GM23248 (cell line): ENCODE measurements at regions not wholly inside any gene's neighbourhood (a gene's known extent, or its start where the extent isn't known, plus 50 kb on each side); places are given as distances from the start of the nearest gene placed in this dataset.

Experiments used
- DNase-seq: peaks from one replicate; pipeline ENCODE4 v3.0.0-alpha.2; 2015
- H2AFZ ChIP-seq: fragments of 200-600 bp; sonication (generic); 2 replicates; pipeline ENCODE4 v1.6.1; 2016; ENCODE audit warnings: antibody characterized with exemption
- H3F3A ChIP-seq: fragments of 200-600 bp; sonication (generic); 2 replicates; pipeline ENCODE4 v1.6.1; 2016; ENCODE audit warnings: mild to moderate bottlenecking, antibody characterized with exemption, mixed run types; ENCODE audit not compliant: insufficient read depth
- H3K27ac ChIP-seq: fragments of 200-600 bp; sonication (generic); 2 replicates; pipeline ENCODE4 v1.5.1; 2016; ENCODE audit warnings: mild to moderate bottlenecking
- H3K27me3 ChIP-seq: fragments of 200-600 bp; sonication (generic); replicated peaks from 2 replicates; pipeline ENCODE4 v1.6.1; 2016; ENCODE audit warnings: mild to moderate bottlenecking; ENCODE audit not compliant: insufficient read depth
- H3K36me3 ChIP-seq: fragments of 200-600 bp; sonication (generic); 2 replicates; pipeline ENCODE4 v1.6.1; 2016; ENCODE audit warnings: low read depth, mild to moderate bottlenecking
- H3K4me1 ChIP-seq: fragments of 200-600 bp; sonication (generic); 2 replicates; pipeline ENCODE4 v1.6.1; 2016; ENCODE audit warnings: mild to moderate bottlenecking; ENCODE audit not compliant: insufficient read depth
- H3K4me2 ChIP-seq: fragments of 200-600 bp; sonication (generic); one replicate; pipeline ENCODE4 v1.6.1; 2016; ENCODE audit warnings: mild to moderate bottlenecking; ENCODE audit not compliant: unreplicated experiment
- H3K4me3 ChIP-seq: fragments of 200-600 bp; sonication (generic); 2 replicates; pipeline ENCODE4 v1.5.1; 2016; ENCODE audit warnings: mild to moderate bottlenecking
- H3K79me2 ChIP-seq: fragments of 200-600 bp; sonication (generic); 2 replicates; pipeline ENCODE4 v1.6.1; 2016; ENCODE audit warnings: mild to moderate bottlenecking; ENCODE audit not compliant: insufficient read depth
- H3K9ac ChIP-seq: fragments of 200-600 bp; sonication (generic); 2 replicates; pipeline ENCODE4 v1.6.1; 2016; ENCODE audit warnings: mild to moderate bottlenecking
- H3K9me2 ChIP-seq: fragments of 200-600 bp; sonication (generic); 2 replicates; pipeline ENCODE4 v1.6.1; 2016; ENCODE audit warnings: mixed run types, mild to moderate bottlenecking, moderate library complexity; ENCODE audit not compliant: insufficient read depth
- H3K9me3 ChIP-seq: fragments of 200-600 bp; sonication (generic); one replicate; pipeline ENCODE4 v1.6.1; 2017; ENCODE audit warnings: low read depth
- H4K20me1 ChIP-seq: fragments of 200-600 bp; sonication (generic); 2 replicates; pipeline ENCODE4 v1.6.0; 2016; ENCODE audit not compliant: insufficient read depth
- EZH2 ChIP-seq: fragments of 200-600 bp; sonication (generic); IDR thresholded peaks from 2 replicates; pipeline ENCODE4 v1.6.1; 2018; ENCODE audit warnings: antibody characterized with exemption, mild to moderate bottlenecking; ENCODE audit not compliant: insufficient read depth, poor library complexity, severe bottlenecking
- EZH2phosphoT487 ChIP-seq: fragments of 200-600 bp; sonication (generic); IDR thresholded peaks from 2 replicates; pipeline ENCODE4 v1.6.1; 2018; ENCODE audit warnings: antibody characterized with exemption, moderate library complexity, mild to moderate bottlenecking, low read depth; ENCODE audit not compliant: insufficient read depth
- WGBS, 2 experiments: methylation state at CpG; one replicate each; pipeline ENCODE4 v1.1.6; 2015 to 2017; ENCODE audit warnings: low lambda C conversion rate in 2 of 2, low coverage in 1 of 2; ENCODE audit errors: missing lambda C conversion rate in 2 of 2; 5-methylcytosine and 5-hydroxymethylcytosine counted together
- in situ Hi-C: fragments of 300-500 bp; cut with MboI; formaldehyde crosslinking; loops from 2 replicates; pipeline ENCODE4 v1.15.0; 2020

GRCh38 chr17:33623841-33624240, 330.7 kb upstream of the ASIC2 start:
- in situ Hi-C loops: no loop called here
- no peak overlapping the region for H2AFZ ChIP-seq
- 0 to 2% methylated on average over 3 of the region's 3 CpGs for WGBS, 2 experiments
- H3K4me2 ChIP-seq: no peak overlapping the region
- DNase-seq: no peak
- no peaks in the 10 kb centered on the region for H3K4me1 ChIP-seq
- H3K27me3 ChIP-seq: no peaks in the 10 kb centered on the region; the same call in 1 of the 2 replicates
- no peaks in the 10 kb centered on the region for H3K79me2 ChIP-seq
- H3K9ac ChIP-seq: no peak overlapping the region
- H3K4me3 ChIP-seq: no peak overlapping the region
- no peak overlapping the region for H3K27ac ChIP-seq
- no peaks in the 10 kb centered on the region for H3K9me3 ChIP-seq
- TF ChIP-seq EZH2phosphoT487 (no peak), EZH2 (no peak)
- H3K36me3 ChIP-seq: no peaks in the 10 kb centered on the region
- H4K20me1 ChIP-seq: no peaks in the 10 kb centered on the region
- no peaks in the 10 kb centered on the region for H3F3A ChIP-seq
- H3K9me2 ChIP-seq: no peaks in the 10 kb centered on the region

- H3K9ac ChIP-seq: no peak overlapping the region
- H3K4me3 ChIP-seq: no peak overlapping the region
- H3K27ac ChIP-seq: no peak overlapping the region
- no peaks in the 10 kb centered on the region for H4K20me1 ChIP-seq
- H3K9me2 ChIP-seq: no peaks in the 10 kb centered on the region
- H3K27me3 ChIP-seq: no peaks in the 10 kb centered on the region
- H3F3A ChIP-seq: no peaks in the 10 kb centered on the region
- no peaks in the 10 kb centered on the region for H3K9me3 ChIP-seq
- in situ Hi-C loops: no loop called here
- H3K36me3 ChIP-seq: no peaks in the 10 kb centered on the region
- H3K4me2 ChIP-seq: no peak overlapping the region
- no peak for DNase-seq
- H3K4me1 ChIP-seq: no peaks in the 10 kb centered on the region
- 39 to 43% methylated on average over 7 of the region's 7 CpGs for WGBS, 2 experiments
- H3K79me2 ChIP-seq: no peaks in the 10 kb centered on the region
- no peak overlapping the region for H2AFZ ChIP-seq
- TF ChIP-seq EZH2 (no peak), EZH2phosphoT487 (no peak)
Measured at GRCh38 chr17:33628500-33629346, 335.6 kb upstream of the ASIC2 start.

- Histone ChIP-seq H3K4me2 (no peak overlapping the region), H3K9me2 (no peaks in the 10 kb centered on the region), H3K27me3 (no peaks in the 10 kb centered on the region), H3K79me2 (no peaks in the 10 kb centered on the region), H3F3A (no peaks in the 10 kb centered on the region), H3K9me3 (no peaks in the 10 kb centered on the region), H3K9ac (no peak overlapping the region), H3K27ac (no peak overlapping the region), H4K20me1 (no peaks in the 10 kb centered on the region), H3K4me1 (no peaks in the 10 kb centered on the region), H3K36me3 (no peaks in the 10 kb centered on the region), H2AFZ (no peak overlapping the region), H3K4me3 (no peak overlapping the region)
- in situ Hi-C loops: no loop called here
- 38 to 62% methylated on average over 6 of the region's 6 CpGs for WGBS, 2 experiments
- TF ChIP-seq EZH2: no peak
- no peak for TF ChIP-seq EZH2phosphoT487
- no peak for DNase-seq
Measured at GRCh38 chr17:33633446-33633845, 340.4 kb upstream of the ASIC2 start.

DNA sequence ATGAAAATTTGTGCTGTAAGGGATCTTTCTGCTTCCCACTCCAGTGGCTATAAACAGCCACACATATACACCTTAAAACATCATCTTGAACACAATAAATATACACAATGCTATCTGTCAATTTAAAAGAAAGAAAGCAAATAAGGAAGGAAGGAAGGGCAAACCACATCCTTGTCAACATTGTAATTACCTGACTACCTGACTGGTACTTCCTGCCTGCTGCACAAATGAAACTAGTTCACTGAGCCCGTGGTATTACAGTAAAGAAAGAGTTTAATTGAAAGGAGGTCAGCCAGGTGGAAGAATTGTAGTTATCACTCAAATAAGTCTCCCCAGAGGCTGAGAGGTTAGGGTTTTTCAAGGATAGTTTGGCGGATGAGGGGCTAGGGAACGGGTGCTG, 344.4 kb upstream of the ASIC2 start:
- H2AFZ ChIP-seq: no peak overlapping the region
- H3F3A ChIP-seq: no peaks in the 10 kb centered on the region
- WGBS, 2 experiments: 37 to 40% methylated on average over 3 of the region's 3 CpGs
- no peak overlapping the region for H3K4me2 ChIP-seq
- TF ChIP-seq EZH2phosphoT487 (no peak), EZH2 (no peak)
- no peaks in the 10 kb centered on the region for H3K27me3 ChIP-seq
- H3K9me3 ChIP-seq: no peaks in the 10 kb centered on the region
- H3K27ac ChIP-seq: no peak overlapping the region
- H3K9me2 ChIP-seq: no peaks in the 10 kb centered on the region
- no peaks in the 10 kb centered on the region for H3K4me1 ChIP-seq
- H3K36me3 ChIP-seq: no peaks in the 10 kb centered on the region
- H3K79me2 ChIP-seq: no peaks in the 10 kb centered on the region
- no peaks in the 10 kb centered on the region for H4K20me1 ChIP-seq
- DNase-seq: no peak
- in situ Hi-C loops: no loop called here
- H3K4me3 ChIP-seq: no peak overlapping the region
- no peak overlapping the region for H3K9ac ChIP-seq
